ENCODE measurements at regions not wholly inside any gene's neighbourhood (a gene's known extent, or its start where the extent isn't known, plus 50 kb on each side); places are given as distances from the start of the nearest gene placed in this dataset.

GRCh38 chr15:95701410-95701809 lies 629.1 kb upstream of the NR2F2 start:
- no peak for DNase-seq (ENCODE audit: low read depth)

DNA sequence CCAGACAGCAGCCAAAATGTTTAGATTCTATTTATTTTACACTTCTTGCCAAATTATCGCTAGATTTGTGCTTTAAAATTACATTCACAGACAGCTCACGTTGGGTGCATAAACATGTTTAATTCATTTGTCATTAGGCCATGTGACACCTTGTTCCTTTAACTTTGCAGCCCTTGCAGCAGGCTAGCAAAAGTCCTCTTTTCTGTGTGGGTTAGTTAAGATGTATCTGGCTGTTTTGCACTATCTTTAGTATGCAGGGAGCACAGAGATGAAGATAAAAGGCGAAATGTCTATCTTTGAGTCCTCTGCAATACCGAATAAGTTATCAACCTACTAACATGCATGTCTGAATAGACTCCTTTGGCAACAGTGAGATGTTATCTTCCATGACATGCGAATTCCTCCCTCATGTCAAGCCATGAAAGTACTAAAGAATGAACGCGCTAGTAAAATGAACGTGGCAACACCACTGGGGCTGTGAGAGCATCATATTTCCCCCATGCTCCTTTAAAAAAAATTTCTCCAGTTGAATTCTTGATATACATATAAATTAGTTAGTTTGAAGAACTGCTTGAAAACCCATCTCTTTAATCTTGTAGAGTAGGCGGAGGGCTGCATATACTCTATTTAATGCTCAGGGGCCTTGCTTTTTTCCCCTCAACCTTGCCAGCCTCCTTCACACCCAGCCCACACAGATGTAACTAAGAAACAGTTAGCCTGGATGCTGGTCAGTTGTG lies 620.4 kb upstream of the NR2F2 start:
- no peak for DNase-seq (ENCODE audit: low read depth)

GRCh38 chr15:95712785-95713184 lies 617.7 kb upstream of the NR2F2 start:
- DNase-seq (ENCODE audit: low read depth) = no peak

GRCh38 chr15:95713324-95713723 lies 617.2 kb upstream of the NR2F2 start:
- DNase-seq (ENCODE audit: low read depth) = no peak

- DNase-seq (ENCODE audit: low read depth) = no peak
Measured at GRCh38 chr15:95715116-95715903, 615.2 kb upstream of the NR2F2 start.

- no peak for DNase-seq (ENCODE audit: low read depth)
Measured at GRCh38 chr15:95715906-95716656, 614.4 kb upstream of the NR2F2 start.

DNA sequence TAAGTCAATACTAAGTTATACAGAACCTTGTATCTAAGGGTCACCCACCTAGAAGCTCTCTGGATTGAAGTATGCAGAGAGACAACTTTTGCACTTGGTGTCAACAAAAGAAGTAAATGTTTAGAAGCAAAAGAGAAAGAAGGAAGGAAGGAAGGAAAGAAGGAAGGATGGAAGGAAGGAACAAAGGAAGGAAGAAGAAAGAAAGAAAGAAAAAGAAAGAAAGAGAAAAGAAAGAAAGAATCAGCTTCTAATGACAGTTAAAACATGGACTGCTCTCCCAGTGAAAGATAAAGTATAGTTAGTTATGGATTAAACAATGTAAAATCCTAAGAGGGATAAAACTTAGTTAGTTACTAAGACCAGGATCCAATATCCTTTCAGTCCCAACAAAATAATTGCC lies 613.8 kb upstream of the NR2F2 start:
- no peak for DNase-seq (ENCODE audit: low read depth)

DNA sequence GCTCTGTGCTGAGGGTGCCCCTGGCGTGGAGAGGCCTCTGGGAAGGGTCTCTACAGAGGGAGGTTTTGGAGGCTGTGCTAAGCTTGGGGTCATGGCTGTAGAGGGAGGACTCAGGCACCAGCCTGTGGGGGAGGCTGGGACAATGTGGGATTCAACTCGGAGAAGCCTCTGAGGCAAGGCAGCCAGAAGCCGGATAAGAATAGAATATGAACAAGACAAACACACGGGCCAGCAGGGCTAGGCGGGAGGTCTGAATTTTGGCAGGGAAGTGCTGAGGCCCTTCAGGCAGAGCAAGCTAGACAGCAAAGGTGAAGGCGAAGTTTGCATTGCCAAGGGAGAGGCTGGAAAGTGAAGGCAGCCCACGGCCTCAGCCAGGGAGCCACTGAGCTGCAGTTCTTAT lies 612.1 kb upstream of the NR2F2 start:
- no peak for DNase-seq (ENCODE audit: low read depth)

- DNase-seq (ENCODE audit: low read depth) = no peak
Measured at GRCh38 chr15:95724908-95725633, 605.4 kb upstream of the NR2F2 start.

DNA sequence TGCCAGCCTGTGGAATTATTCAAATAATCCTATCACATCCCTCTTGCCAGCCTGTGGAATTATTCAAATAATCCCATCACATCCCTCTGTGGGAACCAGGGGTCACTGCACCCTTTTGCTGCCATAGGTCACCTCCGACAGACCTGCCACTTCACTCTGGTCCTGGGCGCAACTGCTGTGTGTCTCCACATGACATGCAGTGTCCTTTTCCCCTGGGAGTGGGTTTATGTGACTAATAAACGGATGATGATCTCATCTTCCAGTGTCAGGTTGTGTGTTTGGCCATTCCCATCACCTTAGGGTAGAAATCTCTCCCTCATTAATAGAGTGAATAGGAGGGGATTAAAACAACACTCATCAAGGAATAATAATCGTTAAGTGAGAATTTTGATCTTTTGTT lies 603.6 kb upstream of the NR2F2 start:
- DNase-seq (ENCODE audit: low read depth) = no peak

GRCh38 chr15:95733931-95734330 lies 596.6 kb upstream of the NR2F2 start:
- DNase-seq (ENCODE audit: low read depth) = no peak

GRCh38 chr15:95734422-95735316 lies 595.8 kb upstream of the NR2F2 start:
- no peak for DNase-seq (ENCODE audit: low read depth)

GRCh38 chr15:95737060-95737459 lies 593.4 kb upstream of the NR2F2 start:
- no peak for DNase-seq (ENCODE audit: low read depth)

DNA sequence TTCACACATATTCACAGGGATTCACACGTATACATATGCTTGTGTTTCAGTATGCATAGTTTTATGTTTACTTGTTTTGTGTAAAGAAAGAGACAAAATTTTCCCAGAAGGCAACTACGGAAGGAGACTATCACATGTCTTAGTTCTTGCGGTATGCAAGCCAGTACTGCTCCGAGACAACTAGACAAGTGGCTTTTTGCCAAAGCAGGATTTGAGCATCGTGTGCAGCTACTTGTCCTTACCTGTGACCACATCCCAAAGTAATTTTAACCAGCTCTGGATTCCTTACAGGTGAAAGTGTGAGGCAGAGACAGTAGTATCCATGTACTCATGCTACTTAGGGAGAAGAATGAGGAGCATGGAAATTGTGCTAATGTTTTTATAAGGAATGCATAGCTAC lies 591.4 kb upstream of the NR2F2 start:
- no peak for DNase-seq (ENCODE audit: low read depth)

DNA sequence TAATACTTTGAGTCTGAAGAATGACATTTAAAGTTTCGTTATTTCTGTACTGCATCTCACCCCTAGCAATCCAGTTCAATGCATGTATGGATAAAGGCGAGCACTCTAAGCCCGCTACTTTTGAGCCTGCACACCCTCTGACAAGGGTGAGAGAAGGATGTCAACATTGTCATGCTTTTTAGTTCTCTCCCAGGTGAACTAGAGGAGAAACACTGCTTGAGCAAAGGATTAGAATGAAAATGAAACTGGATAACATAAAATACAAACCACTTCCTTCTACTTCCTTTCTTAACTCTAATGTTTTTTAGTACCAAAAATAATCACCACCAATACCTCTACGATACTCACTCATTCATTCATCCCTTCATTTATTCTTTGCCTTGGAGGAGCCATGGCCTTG lies 588.7 kb upstream of the NR2F2 start:
- no peak for DNase-seq (ENCODE audit: low read depth)

DNA sequence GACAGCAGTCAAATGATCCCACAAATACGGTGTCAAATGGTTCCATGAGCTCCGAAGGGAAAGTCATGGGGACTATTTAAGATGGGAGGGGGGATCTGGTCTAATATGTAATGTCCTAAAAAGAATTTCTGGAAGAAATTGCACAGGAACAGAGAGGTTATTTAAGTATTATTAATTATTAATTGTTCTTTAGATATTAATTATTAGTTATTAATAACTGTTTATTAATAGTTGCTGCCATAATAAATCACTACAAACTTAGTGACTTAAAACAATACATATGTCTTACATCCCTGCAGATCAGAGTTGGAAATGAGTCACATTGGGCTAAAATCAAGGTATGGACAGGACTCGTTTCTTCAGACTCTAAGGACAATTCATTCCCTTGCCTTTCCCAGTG lies 588.2 kb upstream of the NR2F2 start:
- no peak for DNase-seq (ENCODE audit: low read depth)

DNA sequence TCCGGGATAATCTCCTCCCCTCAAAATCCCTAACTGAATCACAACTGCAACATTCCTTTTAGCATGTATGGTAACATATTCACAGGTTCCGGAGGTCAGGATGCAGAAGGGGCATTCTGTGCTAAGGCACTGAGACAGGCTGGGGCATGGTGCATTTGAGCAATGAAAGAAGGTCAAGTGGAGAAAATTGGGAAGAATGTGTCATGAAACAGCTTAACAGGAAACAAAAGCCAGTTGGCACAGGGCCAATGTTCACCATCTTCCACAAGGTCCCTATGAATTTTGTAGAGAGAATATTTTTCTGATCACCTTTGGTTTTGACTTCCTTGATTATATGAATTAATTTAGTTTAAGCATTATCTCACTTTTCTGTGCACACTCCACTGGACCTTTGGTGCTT lies 587.7 kb upstream of the NR2F2 start:
- no peak for DNase-seq (ENCODE audit: low read depth)

DNA sequence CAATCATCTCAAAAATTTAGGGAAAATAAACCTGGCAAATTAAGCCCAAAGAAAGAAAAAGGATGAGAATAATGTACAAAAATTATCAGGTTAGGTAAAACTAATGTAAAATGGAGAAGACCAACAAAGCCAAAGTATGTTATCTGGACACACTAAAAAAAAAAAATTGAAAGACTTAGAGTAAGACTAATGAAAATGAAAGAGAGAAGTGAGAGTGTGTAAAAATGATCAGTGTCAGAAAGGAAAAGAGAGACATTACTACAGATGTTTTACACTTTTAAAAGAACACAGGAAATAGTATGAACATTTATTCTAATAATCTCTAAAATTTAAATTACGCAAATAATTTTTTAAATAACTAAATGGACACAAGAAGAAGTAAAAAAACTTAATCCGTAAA lies 573.3 kb upstream of the NR2F2 start:
- no peak for DNase-seq (ENCODE audit: low read depth)

DNA sequence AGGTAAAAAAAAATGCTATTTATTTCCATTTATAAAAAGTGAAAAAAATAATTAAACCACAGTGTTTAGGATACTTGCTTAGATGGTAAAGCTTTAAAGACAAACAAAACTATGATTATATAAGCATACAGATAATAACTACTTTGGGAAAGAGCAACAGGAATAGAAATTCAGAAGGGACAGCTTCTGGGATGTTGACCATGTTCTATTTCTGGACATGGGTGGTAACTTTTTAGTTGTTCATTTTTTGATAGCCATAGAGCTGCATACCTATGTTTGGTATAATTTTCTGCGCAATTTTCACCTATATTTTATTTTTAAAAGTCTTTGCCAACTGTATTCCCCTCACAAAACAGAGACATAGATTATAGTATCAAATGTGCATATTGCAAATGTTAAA lies 572.0 kb upstream of the NR2F2 start:
- DNase-seq (ENCODE audit: low read depth) = no peak

DNA sequence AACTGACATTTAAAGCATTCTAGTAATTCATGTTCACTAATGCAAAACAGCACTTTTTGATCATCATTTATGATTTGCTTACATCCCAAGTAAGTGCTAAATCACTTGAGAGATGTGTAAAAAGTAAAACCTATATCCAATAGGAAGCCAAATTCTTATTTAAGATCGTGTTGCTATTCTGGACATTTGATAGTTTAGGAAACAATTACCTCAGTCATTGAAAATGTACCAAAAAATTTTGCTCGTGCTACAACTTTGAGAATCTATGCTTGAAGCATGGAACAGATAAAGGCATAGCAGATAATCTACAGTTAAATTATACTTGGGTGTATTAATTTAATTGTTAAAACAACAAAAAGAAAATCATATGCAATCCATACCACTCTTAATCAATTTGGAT lies 571.6 kb upstream of the NR2F2 start:
- DNase-seq (ENCODE audit: low read depth) = no peak

- no peak for DNase-seq (ENCODE audit: low read depth)
Measured at GRCh38 chr15:95760508-95760907, 570.0 kb upstream of the NR2F2 start.

Measured in activated T-cell treated with anti-CD3 and anti-CD28 coated beads for 48 hours (primary cell).